Lung (tissue), 11 donors: ENCODE measurements at regions not wholly inside any gene's neighbourhood (a gene's known extent, or its start where the extent isn't known, plus 50 kb on each side); places are given as distances from the start of the nearest gene placed in this dataset.

Source experiments
- ATAC-seq: fragments of 200-7000 bp; cut with Tn5 transposase; one replicate; pipeline ENCODE4 v1.9.1; 2020; ENCODE audit warnings: moderate number of reproducible peaks; ENCODE audit not compliant: insufficient read depth, low FRiP score
- DNase-seq, 3 donors: peaks; one replicate each; pipeline ENCODE4 v3.0.0-alpha.2; 2013 to 2017
- H3K27ac ChIP-seq, 2 donors: one replicate each; pipeline ENCODE4 v1.5.1; 2013; ENCODE audit warnings: mild to moderate bottlenecking in 2 of 2, moderate library complexity in 2 of 2, control low read depth in 1 of 2, inconsistent platforms in 1 of 2, low read depth in 1 of 2, low read length in 1 of 2
- H3K27me3 ChIP-seq, 3 donors: one replicate each; pipeline ENCODE4 v1.5.1; 2013; ENCODE audit warnings: low read length in 2 of 3; ENCODE audit not compliant: control insufficient read depth in 3 of 3, insufficient read depth in 3 of 3
- H3K36me3 ChIP-seq, 4 donors: one replicate each; pipeline ENCODE4 v1.5.1; 2013; ENCODE audit warnings: low read length in 4 of 4, mild to moderate bottlenecking in 1 of 4, moderate library complexity in 1 of 4; ENCODE audit not compliant: control insufficient read depth in 4 of 4, insufficient read depth in 4 of 4
- H3K4me1 ChIP-seq, 5 donors: one replicate each; pipeline ENCODE4 v1.5.1; 2013; ENCODE audit warnings: low read length in 5 of 5, mild to moderate bottlenecking in 2 of 5, moderate library complexity in 1 of 5; ENCODE audit not compliant: control insufficient read depth in 5 of 5, insufficient read depth in 5 of 5
- H3K4me3 ChIP-seq: one replicate; pipeline ENCODE4 v1.5.1; 2013; ENCODE audit warnings: mild to moderate bottlenecking, control low read depth, moderate library complexity
- H3K9ac ChIP-seq, 2 donors: one replicate each; pipeline ENCODE4 v1.5.1; 2013; ENCODE audit warnings: low read length in 2 of 2, control low read depth in 1 of 2; ENCODE audit not compliant: insufficient read depth in 1 of 2
- H3K9me3 ChIP-seq, 4 donors: one replicate each; pipeline ENCODE4 v1.5.1; 2013; ENCODE audit warnings: low read length in 3 of 4, mild to moderate bottlenecking in 1 of 4, moderate library complexity in 1 of 4; ENCODE audit not compliant: control insufficient read depth in 4 of 4, insufficient read depth in 3 of 4
- CTCF ChIP-seq: IDR thresholded peaks from 2 replicates; pipeline ENCODE4 v1.5.1; 2012; ENCODE audit warnings: mild to moderate bottlenecking; ENCODE audit errors: control extremely low read depth, extremely low read depth
- WGBS, 2 donors: extraction: QIAGEN DNeasy Blood & Tissue Kit; methylation state at CpG; one replicate each; pipeline ENCODE4 v1.1.7; 2013; 5-methylcytosine and 5-hydroxymethylcytosine counted together
- donor health status: control.
- donor health status: control.
- donor health status: Bipolar disorder and iron deficiency.
- donor health status: healthy.
- donor health status: DM: yes; HTN: yes; CAD: no.

DNA sequence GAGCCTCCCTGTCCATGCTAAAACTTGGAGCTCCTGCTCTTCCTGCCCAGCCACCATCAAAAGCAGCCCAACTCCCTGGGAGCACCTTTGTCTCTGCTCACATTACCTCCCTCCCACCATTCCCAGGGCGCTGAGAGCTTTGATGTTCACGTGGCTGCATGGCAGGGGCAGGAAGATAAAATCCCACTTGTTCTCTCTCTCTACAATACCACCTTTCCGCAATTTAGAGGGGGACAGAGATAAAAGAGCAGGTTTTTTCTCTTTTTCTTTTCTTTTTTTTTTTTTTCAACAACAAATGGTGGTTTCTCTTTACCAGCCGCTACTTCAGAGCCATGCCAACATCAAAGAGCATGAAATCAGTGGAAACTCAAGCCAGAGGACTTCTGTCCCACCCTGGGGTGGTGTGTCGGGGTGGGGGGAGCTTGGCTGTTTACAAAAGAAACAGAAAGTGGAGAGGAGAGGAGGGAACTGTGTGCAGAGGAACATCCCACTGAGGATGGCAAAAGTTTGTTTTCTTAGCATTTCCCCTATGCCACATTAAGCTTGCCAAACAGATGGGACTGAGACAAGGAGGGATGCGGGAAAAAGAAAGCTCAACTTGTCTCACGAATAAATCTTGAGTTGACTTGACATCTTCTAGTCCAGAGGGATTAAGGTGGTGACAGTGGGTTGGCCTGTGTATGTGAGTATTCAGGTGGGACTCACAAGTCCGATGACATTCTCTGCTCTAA is 103.7 kb upstream of the NUDT4 start:
- Histone ChIP-seq H3K4me1 (no peaks in the 10 kb centered on the region), H3K4me3 (no peak overlapping the region), H3K9me3 (no peaks in the 10 kb centered on the region), H3K27me3 (no peaks in the 10 kb centered on the region), H3K9ac (no peak overlapping the region), H3K36me3 (no peaks in the 10 kb centered on the region), H3K27ac (no peak overlapping the region)
- whole genome bisulfite sequencing, 2 donors, result 67 to 86% methylated on average over 8 of the region's 8 CpGs
- no peak for DNase-seq
- no peak for ATAC-seq
- no peak for TF ChIP-seq CTCF

DNA sequence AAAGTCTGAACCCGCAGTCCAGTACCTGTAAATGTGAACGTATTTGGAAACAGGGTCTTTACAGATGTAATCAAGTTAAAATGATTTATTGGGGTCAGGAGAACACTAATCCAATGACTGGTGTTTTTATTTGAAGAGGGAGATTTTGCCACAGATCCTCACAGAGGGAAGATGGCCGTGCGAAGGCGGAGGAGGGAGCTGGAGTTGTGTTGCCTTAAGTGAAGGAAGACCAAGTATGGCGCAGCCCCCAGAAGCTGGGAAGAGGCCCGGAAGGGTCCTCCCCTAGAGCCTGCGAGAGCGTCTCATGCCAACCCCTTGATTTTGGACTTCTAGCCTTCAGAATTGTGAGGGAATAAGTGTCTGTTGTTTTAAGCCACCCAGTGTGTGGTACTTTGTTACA is 102.8 kb upstream of the NUDT4 start:
- H3K36me3 ChIP-seq, result no peaks in the 10 kb centered on the region
- H3K27ac ChIP-seq, result no peak overlapping the region
- no peak for DNase-seq
- no peak overlapping the region for H3K4me3 ChIP-seq
- no peaks in the 10 kb centered on the region for H3K4me1 ChIP-seq
- no peaks in the 10 kb centered on the region for H3K27me3 ChIP-seq
- 92 to 97% methylated on average over 9 of the region's 9 CpGs for WGBS, 2 donors
- no peak overlapping the region for H3K9ac ChIP-seq
- no peak for ATAC-seq
- H3K9me3 ChIP-seq, result no peaks in the 10 kb centered on the region
- no peak for TF ChIP-seq CTCF

GRCh38 chr12:93275589-93275988 is 102.1 kb upstream of the NUDT4 start:
- 92 to 95% methylated on average over 7 of the region's 7 CpGs for WGBS, 2 donors

More at GRCh38 chr12:93275589-93275988, 102.1 kb upstream of the NUDT4 start:
- no peaks in the 10 kb centered on the region for H3K9me3 ChIP-seq
- no peaks in the 10 kb centered on the region for H3K36me3 ChIP-seq
- no peak overlapping the region for H3K4me3 ChIP-seq
- TF ChIP-seq CTCF, result no peak
- no peaks in the 10 kb centered on the region for H3K4me1 ChIP-seq
- H3K27ac ChIP-seq, result no peak overlapping the region
- ATAC-seq (no peak), DNase-seq (no peak)
- H3K9ac ChIP-seq, result no peak overlapping the region
- H3K27me3 ChIP-seq, result no peaks in the 10 kb centered on the region
